Fibroblast of the aortic adventitia (primary cell): ENCODE measurements at regions not wholly inside any gene's neighbourhood (a gene's known extent, or its start where the extent isn't known, plus 50 kb on each side); places are given as distances from the start of the nearest gene placed in this dataset.

Experiments
- DNase-seq: peaks from one replicate; pipeline ENCODE4 v3.0.0-alpha.2; 2010; ENCODE audit warnings: low read depth
- H3K4me3 ChIP-seq: 2 replicates; pipeline ENCODE4 v1.5.1; 2011; ENCODE audit warnings: low read depth, mild to moderate bottlenecking, control low read depth, low read length, moderate library complexity
- CTCF ChIP-seq: IDR thresholded peaks from 2 replicates; pipeline ENCODE4 v1.5.1; 2011; ENCODE audit warnings: mild to moderate bottlenecking, low read length, control low read depth, inconsistent platforms; ENCODE audit not compliant: insufficient read depth

GRCh38 chr5:98510143-98510985 lies 263.1 kb upstream of the RGMB start:
- H3K4me3 ChIP-seq: no peak overlapping the region
- no peak for TF ChIP-seq CTCF
- peak; percentile 16 for DNase-seq

GRCh38 chr5:98513380-98513779 lies 260.1 kb upstream of the RGMB start:
- no peak for DNase-seq
- no peak overlapping the region for H3K4me3 ChIP-seq
- TF ChIP-seq CTCF: no peak

- TF ChIP-seq CTCF: no peak
- no peak overlapping the region for H3K4me3 ChIP-seq
- no peak for DNase-seq
Measured at GRCh38 chr5:98514215-98514614, 259.2 kb upstream of the RGMB start.

GRCh38 chr5:98516701-98517100 lies 256.8 kb upstream of the RGMB start:
- DNase-seq: no peak
- no peak overlapping the region for H3K4me3 ChIP-seq
- TF ChIP-seq CTCF: no peak

GRCh38 chr5:98517560-98518366 lies 255.7 kb upstream of the RGMB start:
- no peak for TF ChIP-seq CTCF
- no peak for DNase-seq
- no peak overlapping the region for H3K4me3 ChIP-seq

- no peak for DNase-seq
- H3K4me3 ChIP-seq: no peak overlapping the region
- no peak for TF ChIP-seq CTCF
Measured at GRCh38 chr5:98518754-98519153, 254.7 kb upstream of the RGMB start.
